Muscle of leg (tissue), 3 donors: ENCODE measurements at regions not wholly inside any gene's neighbourhood (a gene's known extent, or its start where the extent isn't known, plus 50 kb on each side); places are given as distances from the start of the nearest gene placed in this dataset.

Experiments
- DNase-seq: peaks from one replicate; pipeline ENCODE4 v3.0.0; 2013
- H3K27ac ChIP-seq: one replicate; pipeline ENCODE4 v1.5.1; 2013; ENCODE audit warnings: mild to moderate bottlenecking, low read length, control low read depth
- H3K27me3 ChIP-seq: one replicate; pipeline ENCODE4 v1.6.1; 2013; ENCODE audit warnings: low read length; ENCODE audit not compliant: control insufficient read depth, insufficient read depth
- H3K36me3 ChIP-seq: one replicate; pipeline ENCODE4 v1.6.1; 2013; ENCODE audit warnings: low read length; ENCODE audit not compliant: control insufficient read depth, insufficient read depth
- H3K4me1 ChIP-seq: one replicate; pipeline ENCODE4 v1.6.1; 2013; ENCODE audit warnings: low read length; ENCODE audit not compliant: control insufficient read depth, insufficient read depth
- H3K4me3 ChIP-seq: one replicate; pipeline ENCODE4 v1.5.1; 2013; ENCODE audit warnings: low read length, control low read depth
- H3K9me3 ChIP-seq: replicated peaks from 2 replicates; pipeline ENCODE4 v1.6.1; 2013; ENCODE audit warnings: low read depth, low read length; ENCODE audit not compliant: control insufficient read depth
- WGBS: methylation state at CpG from one replicate; pipeline ENCODE4 v1.1.5; 2013; ENCODE audit warnings: missing lambda C conversion rate; ENCODE audit not compliant: insufficient coverage; 5-methylcytosine and 5-hydroxymethylcytosine counted together

GRCh38 chr16:79431923-79432322 lies 168.6 kb downstream of the MAF start:
- DNase-seq, result no peak
- no CpG with 5 or more reads among the region's 4 CpGs for WGBS
- no peaks in the 10 kb centered on the region for H3K9me3 ChIP-seq
- no peaks in the 10 kb centered on the region for H3K36me3 ChIP-seq
- H3K27me3 ChIP-seq, result peaks cover 2% of the 10 kb centered on the region
- no peak overlapping the region for H3K4me3 ChIP-seq
- no peak overlapping the region for H3K27ac ChIP-seq
- H3K4me1 ChIP-seq, result peaks cover 19% of the 10 kb centered on the region

GRCh38 chr16:79430191-79430678 lies 170.3 kb downstream of the MAF start:
- 25% methylated on average over 9 of the region's 12 CpGs for WGBS
- DNase-seq, result peak; percentile 33

GRCh38 chr16:79429381-79430190 lies 171.0 kb downstream of the MAF start:
- H3K36me3 ChIP-seq, result no peaks in the 10 kb centered on the region
- peaks cover 2% of the 10 kb centered on the region for H3K27me3 ChIP-seq
- 54% methylated on average over 5 of the region's 16 CpGs for WGBS
- peak overlapping the region; percentile 42 for H3K27ac ChIP-seq
- peaks cover 19% of the 10 kb centered on the region for H3K4me1 ChIP-seq
- no peaks in the 10 kb centered on the region for H3K9me3 ChIP-seq
- H3K4me3 ChIP-seq, result no peak overlapping the region
- DNase-seq, result peak; percentile 83

More at GRCh38 chr16:79430191-79430678, 170.3 kb downstream of the MAF start:
- no peak overlapping the region for H3K27ac ChIP-seq
- no peaks in the 10 kb centered on the region for H3K36me3 ChIP-seq
- H3K27me3 ChIP-seq, result peaks cover 2% of the 10 kb centered on the region
- no peak overlapping the region for H3K4me3 ChIP-seq
- H3K4me1 ChIP-seq, result peaks cover 19% of the 10 kb centered on the region
- H3K9me3 ChIP-seq, result no peaks in the 10 kb centered on the region

- WGBS, result 96% methylated on average over 4 of the region's 6 CpGs
- H3K36me3 ChIP-seq, result no peaks in the 10 kb centered on the region
- H3K9me3 ChIP-seq, result no peaks in the 10 kb centered on the region
- peaks cover 19% of the 10 kb centered on the region for H3K4me1 ChIP-seq
- H3K4me3 ChIP-seq, result no peak overlapping the region
- H3K27me3 ChIP-seq, result peaks cover 2% of the 10 kb centered on the region
- DNase-seq, result no peak
- no peak overlapping the region for H3K27ac ChIP-seq
Measured at GRCh38 chr16:79426663-79427062, 173.9 kb downstream of the MAF start.

GRCh38 chr16:79422064-79422463 lies 178.5 kb downstream of the MAF start:
- H3K9me3 ChIP-seq, result no peaks in the 10 kb centered on the region
- no peak overlapping the region for H3K27ac ChIP-seq
- 100% methylated on average over 1 of the region's 7 CpGs for WGBS
- H3K27me3 ChIP-seq, result no peaks in the 10 kb centered on the region
- H3K4me1 ChIP-seq, result peaks cover 5% of the 10 kb centered on the region
- no peaks in the 10 kb centered on the region for H3K36me3 ChIP-seq
- H3K4me3 ChIP-seq, result no peak overlapping the region
- DNase-seq, result peak; percentile 61

GRCh38 chr16:79421126-79421525 lies 179.4 kb downstream of the MAF start:
- Histone ChIP-seq H3K9me3 (no peaks in the 10 kb centered on the region), H3K4me1 (peaks cover 5% of the 10 kb centered on the region), H3K36me3 (no peaks in the 10 kb centered on the region), H3K27ac (no peak overlapping the region), H3K27me3 (no peaks in the 10 kb centered on the region), H3K4me3 (no peak overlapping the region)
- DNase-seq, result no peak
- WGBS, result 100% methylated on average over 2 of the region's 7 CpGs

GRCh38 chr16:79420493-79420892 lies 180.0 kb downstream of the MAF start:
- DNase-seq, result no peak
- no peak overlapping the region for H3K27ac ChIP-seq
- H3K36me3 ChIP-seq, result no peaks in the 10 kb centered on the region
- H3K27me3 ChIP-seq, result no peaks in the 10 kb centered on the region
- no peak overlapping the region for H3K4me3 ChIP-seq
- H3K4me1 ChIP-seq, result peaks cover 5% of the 10 kb centered on the region
- 91% methylated on average over 7 of the region's 13 CpGs for WGBS
- H3K9me3 ChIP-seq, result no peaks in the 10 kb centered on the region

GRCh38 chr16:79419148-79419547 lies 181.4 kb downstream of the MAF start:
- H3K36me3 ChIP-seq, result no peaks in the 10 kb centered on the region
- peak; percentile 77 for DNase-seq
- no peak overlapping the region for H3K4me3 ChIP-seq
- no peak overlapping the region for H3K27ac ChIP-seq
- H3K27me3 ChIP-seq, result no peaks in the 10 kb centered on the region
- WGBS, result 89% methylated on average over 2 of the region's 6 CpGs
- H3K9me3 ChIP-seq, result no peaks in the 10 kb centered on the region
- peaks cover 5% of the 10 kb centered on the region for H3K4me1 ChIP-seq

GRCh38 chr16:79417601-79418008 lies 182.9 kb downstream of the MAF start:
- Histone ChIP-seq H3K4me1 (peaks cover 5% of the 10 kb centered on the region), H3K4me3 (no peak overlapping the region), H3K27me3 (no peaks in the 10 kb centered on the region), H3K36me3 (no peaks in the 10 kb centered on the region), H3K9me3 (no peaks in the 10 kb centered on the region), H3K27ac (no peak overlapping the region)
- WGBS, result 30% methylated on average over 11 of the region's 17 CpGs
- peak; percentile 40 for DNase-seq

- H3K4me3 ChIP-seq, result no peak overlapping the region
- no peak for DNase-seq
Measured at GRCh38 chr16:79415983-79416640, 184.4 kb downstream of the MAF start.

More at GRCh38 chr16:79415983-79416640, 184.4 kb downstream of the MAF start:
- Histone ChIP-seq H3K27me3 (no peaks in the 10 kb centered on the region), H3K27ac (no peak overlapping the region), H3K9me3 (no peaks in the 10 kb centered on the region), H3K4me1 (peaks cover 5% of the 10 kb centered on the region), H3K36me3 (no peaks in the 10 kb centered on the region)
- 83% methylated on average over 6 of the region's 12 CpGs for WGBS
